HL-60 (cell line): ENCODE measurements at regions not wholly inside any gene's neighbourhood (a gene's known extent, or its start where the extent isn't known, plus 50 kb on each side); places are given as distances from the start of the nearest gene placed in this dataset.
A peak's percentile ranks its signal among the peaks of the same experiment; 100 is the strongest.

Source experiments
- DNase-seq, 2 experiments: peaks; one replicate each; pipeline ENCODE4 v3.0.0-alpha.2; 2010 to 2020; ENCODE audit warnings: low read depth in 1 of 2, low spot score in 1 of 2
- H3K27ac ChIP-seq: fragments of 250-450 bp; sonication (Bioruptor Pico); replicated peaks from 2 replicates; pipeline ENCODE4 v1.5.1; 2020; ENCODE audit warnings: mild to moderate bottlenecking, moderate library complexity
- H3K27me3 ChIP-seq: fragments of 250-450 bp; sonication (Bioruptor Pico); 2 replicates; pipeline ENCODE4 v1.5.1; 2021; ENCODE audit warnings: mild to moderate bottlenecking, moderate library complexity; ENCODE audit not compliant: insufficient read depth, poor library complexity, severe bottlenecking
- H3K4me3 ChIP-seq: replicated peaks from 2 replicates; pipeline ENCODE4 v1.5.1; 2011; ENCODE audit warnings: mild to moderate bottlenecking, control low read depth, low read length; ENCODE audit not compliant: insufficient read depth
- GABPA ChIP-seq: IDR thresholded peaks from 2 replicates; pipeline ENCODE4 v1.6.1; 2012; ENCODE audit warnings: low read depth
- POLR2AphosphoS5 ChIP-seq: IDR thresholded peaks from 2 replicates; pipeline ENCODE4 v1.6.1; 2012; ENCODE audit warnings: low read depth
- SPI1 ChIP-seq: IDR thresholded peaks from 2 replicates; pipeline ENCODE4 v1.6.1; 2012; ENCODE audit warnings: low read depth, mild to moderate bottlenecking, borderline replicate concordance
- TF ChIP-seq, protein P1 (sequence below): IDR thresholded peaks from 2 replicates; pipeline ENCODE4 v1.6.1; 2012; ENCODE audit warnings: low read depth; ENCODE audit not compliant: insufficient replicate concordance
- TF ChIP-seq, protein P2 (sequence below): IDR thresholded peaks from one replicate; pipeline ENCODE4 v1.5.1; 2011; ENCODE audit warnings: low read length, control low read depth, inconsistent platforms; ENCODE audit not compliant: insufficient read depth

DNA sequence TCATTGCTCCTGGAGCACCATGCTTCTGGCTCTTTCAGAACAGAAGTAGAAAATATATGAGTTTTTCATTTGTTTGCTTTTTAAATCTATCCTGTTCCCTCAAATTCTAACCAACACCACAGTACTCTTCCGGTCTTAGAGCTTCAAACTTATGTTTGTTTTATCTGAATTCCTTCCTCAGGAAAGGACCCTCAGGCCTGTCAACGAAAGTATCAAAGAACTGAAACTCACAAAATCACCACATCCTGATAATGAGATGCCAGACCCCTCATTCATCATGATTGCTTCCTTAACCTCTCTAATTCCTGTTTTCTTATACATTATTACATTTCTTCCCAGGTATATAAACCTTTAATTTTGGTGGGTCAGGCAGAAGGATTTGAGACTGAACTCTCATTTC lies 135.2 kb downstream of the BMS1 start:
- no peak for DNase-seq
- TF ChIP-seq POLR2AphosphoS5, result no peak
- TF ChIP-seq GABPA, result no peak
- TF ChIP-seq, protein P1, sequence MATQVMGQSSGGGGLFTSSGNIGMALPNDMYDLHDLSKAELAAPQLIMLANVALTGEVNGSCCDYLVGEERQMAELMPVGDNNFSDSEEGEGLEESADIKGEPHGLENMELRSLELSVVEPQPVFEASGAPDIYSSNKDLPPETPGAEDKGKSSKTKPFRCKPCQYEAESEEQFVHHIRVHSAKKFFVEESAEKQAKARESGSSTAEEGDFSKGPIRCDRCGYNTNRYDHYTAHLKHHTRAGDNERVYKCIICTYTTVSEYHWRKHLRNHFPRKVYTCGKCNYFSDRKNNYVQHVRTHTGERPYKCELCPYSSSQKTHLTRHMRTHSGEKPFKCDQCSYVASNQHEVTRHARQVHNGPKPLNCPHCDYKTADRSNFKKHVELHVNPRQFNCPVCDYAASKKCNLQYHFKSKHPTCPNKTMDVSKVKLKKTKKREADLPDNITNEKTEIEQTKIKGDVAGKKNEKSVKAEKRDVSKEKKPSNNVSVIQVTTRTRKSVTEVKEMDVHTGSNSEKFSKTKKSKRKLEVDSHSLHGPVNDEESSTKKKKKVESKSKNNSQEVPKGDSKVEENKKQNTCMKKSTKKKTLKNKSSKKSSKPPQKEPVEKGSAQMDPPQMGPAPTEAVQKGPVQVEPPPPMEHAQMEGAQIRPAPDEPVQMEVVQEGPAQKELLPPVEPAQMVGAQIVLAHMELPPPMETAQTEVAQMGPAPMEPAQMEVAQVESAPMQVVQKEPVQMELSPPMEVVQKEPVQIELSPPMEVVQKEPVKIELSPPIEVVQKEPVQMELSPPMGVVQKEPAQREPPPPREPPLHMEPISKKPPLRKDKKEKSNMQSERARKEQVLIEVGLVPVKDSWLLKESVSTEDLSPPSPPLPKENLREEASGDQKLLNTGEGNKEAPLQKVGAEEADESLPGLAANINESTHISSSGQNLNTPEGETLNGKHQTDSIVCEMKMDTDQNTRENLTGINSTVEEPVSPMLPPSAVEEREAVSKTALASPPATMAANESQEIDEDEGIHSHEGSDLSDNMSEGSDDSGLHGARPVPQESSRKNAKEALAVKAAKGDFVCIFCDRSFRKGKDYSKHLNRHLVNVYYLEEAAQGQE, result no peak
- TF ChIP-seq, protein P2, sequence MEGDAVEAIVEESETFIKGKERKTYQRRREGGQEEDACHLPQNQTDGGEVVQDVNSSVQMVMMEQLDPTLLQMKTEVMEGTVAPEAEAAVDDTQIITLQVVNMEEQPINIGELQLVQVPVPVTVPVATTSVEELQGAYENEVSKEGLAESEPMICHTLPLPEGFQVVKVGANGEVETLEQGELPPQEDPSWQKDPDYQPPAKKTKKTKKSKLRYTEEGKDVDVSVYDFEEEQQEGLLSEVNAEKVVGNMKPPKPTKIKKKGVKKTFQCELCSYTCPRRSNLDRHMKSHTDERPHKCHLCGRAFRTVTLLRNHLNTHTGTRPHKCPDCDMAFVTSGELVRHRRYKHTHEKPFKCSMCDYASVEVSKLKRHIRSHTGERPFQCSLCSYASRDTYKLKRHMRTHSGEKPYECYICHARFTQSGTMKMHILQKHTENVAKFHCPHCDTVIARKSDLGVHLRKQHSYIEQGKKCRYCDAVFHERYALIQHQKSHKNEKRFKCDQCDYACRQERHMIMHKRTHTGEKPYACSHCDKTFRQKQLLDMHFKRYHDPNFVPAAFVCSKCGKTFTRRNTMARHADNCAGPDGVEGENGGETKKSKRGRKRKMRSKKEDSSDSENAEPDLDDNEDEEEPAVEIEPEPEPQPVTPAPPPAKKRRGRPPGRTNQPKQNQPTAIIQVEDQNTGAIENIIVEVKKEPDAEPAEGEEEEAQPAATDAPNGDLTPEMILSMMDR, result no peak
- TF ChIP-seq SPI1, result no peak
- Histone ChIP-seq H3K4me3 (no peak overlapping the region), H3K27me3 (no peaks in the 10 kb centered on the region), H3K27ac (no peak overlapping the region)

DNA sequence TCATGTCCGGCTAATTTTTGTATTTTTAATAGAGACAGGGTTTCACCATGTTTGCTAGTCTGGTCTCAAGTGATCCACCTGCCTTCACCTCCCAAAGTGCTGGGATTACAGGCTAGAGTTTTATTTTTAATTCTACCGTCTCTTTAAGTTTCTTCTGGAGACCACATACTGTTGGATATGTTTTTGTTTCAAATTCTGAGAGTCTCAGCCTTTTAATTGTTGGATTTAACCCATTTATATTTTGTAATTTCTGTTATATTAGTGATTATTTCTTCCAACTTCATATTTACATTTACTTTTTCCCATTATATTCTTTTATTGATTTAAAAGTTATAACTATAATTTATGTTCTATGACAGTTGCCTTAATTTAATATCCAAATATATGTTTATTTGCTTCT lies 139.4 kb downstream of the BMS1 start:
- no peak for TF ChIP-seq SPI1
- TF ChIP-seq, protein P2, result no peak
- no peak for TF ChIP-seq POLR2AphosphoS5
- no peak for DNase-seq
- Histone ChIP-seq H3K27ac (no peak overlapping the region), H3K27me3 (no peaks in the 10 kb centered on the region), H3K4me3 (no peak overlapping the region)

DNA sequence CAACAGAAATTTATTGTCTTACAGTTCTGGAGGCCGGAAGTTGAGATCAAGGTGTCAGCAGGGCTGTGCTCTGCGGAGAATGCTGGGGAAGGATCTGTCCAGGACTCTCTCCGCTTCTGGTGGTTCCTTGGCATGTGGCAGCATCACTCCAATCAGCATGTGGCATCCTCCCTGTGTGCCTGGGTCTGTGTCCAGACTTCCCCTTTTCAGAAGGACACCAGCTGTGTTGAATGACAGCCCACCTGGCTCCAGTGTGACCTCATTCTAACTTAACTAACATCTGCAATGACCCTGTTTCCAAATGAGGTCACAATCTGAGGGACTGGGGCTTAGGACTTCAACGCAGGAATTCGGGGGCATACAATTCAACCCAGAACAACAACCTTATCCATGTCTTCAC lies 141.9 kb downstream of the BMS1 start:
- no peak for DNase-seq

DNA sequence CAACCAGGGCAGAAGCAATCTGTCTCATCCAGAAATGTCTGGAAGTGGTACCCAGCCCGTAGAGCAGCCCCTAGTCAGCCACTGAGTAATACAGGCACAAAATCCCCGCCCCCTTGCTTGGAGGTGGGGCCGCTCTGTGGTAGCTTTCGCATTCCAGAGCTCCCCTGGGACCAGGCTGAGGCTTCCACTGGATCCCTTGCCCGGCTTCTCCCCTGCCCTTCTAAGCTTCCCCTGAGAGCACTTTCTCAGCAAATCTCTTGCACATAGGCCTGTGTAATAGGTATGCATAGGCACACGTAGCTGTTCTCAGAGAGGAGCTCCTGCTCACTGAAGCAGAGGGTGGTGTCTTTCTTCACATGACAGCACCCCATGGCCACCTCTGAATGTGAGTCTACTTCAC lies 144.2 kb downstream of the BMS1 start:
- no peak overlapping the region for H3K27ac ChIP-seq

More for the DNA sequence above, 141.9 kb downstream of the BMS1 start:
- Histone ChIP-seq H3K4me3 (no peak overlapping the region), H3K27me3 (no peaks in the 10 kb centered on the region), H3K27ac (no peak overlapping the region)
- TF ChIP-seq, protein P1, result no peak
- peak; percentile 74 for TF ChIP-seq SPI1

More for the DNA sequence above, 144.2 kb downstream of the BMS1 start:
- no peak for DNase-seq
- no peaks in the 10 kb centered on the region for H3K27me3 ChIP-seq
- H3K4me3 ChIP-seq, result no peak overlapping the region
- TF ChIP-seq SPI1 (no peak), GABPA (no peak), POLR2AphosphoS5 (no peak)
- TF ChIP-seq, protein P1, result no peak
- TF ChIP-seq, protein P2, result no peak
